Neural cell (in vitro differentiated cells): ENCODE measurements at regions not wholly inside any gene's neighbourhood (a gene's known extent, or its start where the extent isn't known, plus 50 kb on each side); places are given as distances from the start of the nearest gene placed in this dataset.

ENCODE experiments used
- H2AFZ ChIP-seq: fragments of 200-600, 300-800 bp; sonication (generic), shearing (Covaris generic); 2 replicates; pipeline ENCODE4 v1.6.0; 2014; ENCODE audit warnings: low read depth, mild to moderate bottlenecking, antibody characterized with exemption, low read length, moderate library complexity
- H3F3A ChIP-seq: fragments of 200-600 bp; shearing (Covaris generic); 2 replicates; pipeline ENCODE4 v1.6.1; 2016; ENCODE audit warnings: mild to moderate bottlenecking, moderate library complexity, mixed read lengths, antibody characterized with exemption, low read length; ENCODE audit not compliant: insufficient read depth, poor library complexity, severe bottlenecking
- H3K27ac ChIP-seq: fragments of 200-600, 300-800 bp; sonication (generic), shearing (Covaris generic); 2 replicates; pipeline ENCODE4 v1.5.1; 2014; ENCODE audit warnings: mild to moderate bottlenecking, low read length, moderate library complexity
- H3K27me3 ChIP-seq: fragments of 300-800, 200-600 bp; sonication (generic), shearing (Covaris generic); 2 replicates; pipeline ENCODE4 v1.6.0; 2014; ENCODE audit warnings: mild to moderate bottlenecking, low read depth, low read length, moderate library complexity; ENCODE audit not compliant: insufficient read depth
- H3K36me3 ChIP-seq: fragments of 300-800, 200-600 bp; sonication (generic), shearing (Covaris generic); 2 replicates; pipeline ENCODE4 v1.5.1; 2014; ENCODE audit warnings: mild to moderate bottlenecking, antibody characterized with exemption, low read length, moderate library complexity; ENCODE audit not compliant: insufficient read depth
- H3K4me2 ChIP-seq: fragments of 300-800, 200-600 bp; sonication (generic), shearing (Covaris generic); 2 replicates; pipeline ENCODE4 v1.6.0; 2014; ENCODE audit warnings: mild to moderate bottlenecking, low read length
- H3K4me3 ChIP-seq: fragments of 300-800, 200-600 bp; sonication (generic), shearing (Covaris generic); 2 replicates; pipeline ENCODE4 v1.5.1; 2014; ENCODE audit warnings: mild to moderate bottlenecking, low read length, moderate library complexity
- H3K79me2 ChIP-seq: fragments of 200-600 bp; shearing (Covaris generic); replicated peaks from 2 replicates; pipeline ENCODE4 v1.6.0; 2014; ENCODE audit warnings: mild to moderate bottlenecking, low read length, moderate library complexity; ENCODE audit not compliant: insufficient read depth
- H3K9ac ChIP-seq: fragments of 300-800, 200-600 bp; sonication (generic), shearing (Covaris generic); 2 replicates; pipeline ENCODE4 v1.6.1; 2016; ENCODE audit warnings: mild to moderate bottlenecking, low read length, mixed read lengths
- H3K9me2 ChIP-seq: fragments of 200-600 bp; shearing (Covaris generic); 2 replicates; pipeline ENCODE4 v1.6.1; 2016; ENCODE audit warnings: mild to moderate bottlenecking, low read length, mixed read lengths; ENCODE audit not compliant: insufficient read depth
- H3K9me3 ChIP-seq: fragments of 200-600, 300-800 bp; sonication (generic), shearing (Covaris generic); 2 replicates; pipeline ENCODE4 v1.6.1; 2016; ENCODE audit warnings: mild to moderate bottlenecking, mixed run types, low read length, moderate library complexity, mixed read lengths
- H4K20me1 ChIP-seq: fragments of 200-600 bp; shearing (Covaris generic); 2 replicates; pipeline ENCODE4 v1.6.1; 2016; ENCODE audit warnings: mild to moderate bottlenecking, mixed run types; ENCODE audit not compliant: insufficient read depth
- EP300 ChIP-seq: fragments of 450-650 bp; conservative IDR thresholded peaks from 2 replicates; pipeline ENCODE4 v1.6.1; 2014; ENCODE audit warnings: antibody characterized with exemption, mild to moderate bottlenecking, moderate library complexity; ENCODE audit not compliant: poor library complexity, severe bottlenecking
- EZH2 ChIP-seq: fragments of 200-600, 300-800 bp; shearing (Covaris generic), sonication (generic); IDR thresholded peaks from 2 replicates; pipeline ENCODE4 v1.6.1; 2014; ENCODE audit warnings: antibody characterized with exemption, low read length, borderline replicate concordance, mild to moderate bottlenecking; ENCODE audit not compliant: insufficient read depth, poor library complexity, severe bottlenecking
- MXI1 ChIP-seq: fragments of 450-650 bp; conservative IDR thresholded peaks from 2 replicates; pipeline ENCODE4 v1.6.1; 2014; ENCODE audit warnings: antibody characterized with exemption, mild to moderate bottlenecking; ENCODE audit not compliant: poor library complexity, severe bottlenecking
- POLR2AphosphoS5 ChIP-seq: IDR thresholded peaks from 2 replicates; pipeline ENCODE4 v1.6.1; 2012
- RAD21 ChIP-seq: fragments of 450-650 bp; conservative IDR thresholded peaks from 2 replicates; pipeline ENCODE4 v1.6.1; 2014; ENCODE audit warnings: antibody characterized with exemption, mild to moderate bottlenecking, moderate library complexity
- SMC3 ChIP-seq: fragments of 450-650 bp; conservative IDR thresholded peaks from 2 replicates; pipeline ENCODE4 v1.6.1; 2014; ENCODE audit warnings: antibody characterized with exemption, mild to moderate bottlenecking, moderate library complexity; ENCODE audit not compliant: poor library complexity
- TAF1 ChIP-seq: IDR thresholded peaks from 2 replicates; pipeline ENCODE4 v1.6.1; 2012; ENCODE audit warnings: low read depth
- TF ChIP-seq, protein P1 (sequence below): IDR thresholded peaks from 2 replicates; pipeline ENCODE4 v1.6.1; 2012; ENCODE audit warnings: borderline replicate concordance
- TF ChIP-seq, protein P2 (sequence below): fragments of 450-650 bp; IDR thresholded peaks from 2 replicates; pipeline ENCODE4 v1.5.1; 2014; ENCODE audit warnings: antibody characterized with exemption, mild to moderate bottlenecking, moderate library complexity; ENCODE audit not compliant: poor library complexity, severe bottlenecking

DNA sequence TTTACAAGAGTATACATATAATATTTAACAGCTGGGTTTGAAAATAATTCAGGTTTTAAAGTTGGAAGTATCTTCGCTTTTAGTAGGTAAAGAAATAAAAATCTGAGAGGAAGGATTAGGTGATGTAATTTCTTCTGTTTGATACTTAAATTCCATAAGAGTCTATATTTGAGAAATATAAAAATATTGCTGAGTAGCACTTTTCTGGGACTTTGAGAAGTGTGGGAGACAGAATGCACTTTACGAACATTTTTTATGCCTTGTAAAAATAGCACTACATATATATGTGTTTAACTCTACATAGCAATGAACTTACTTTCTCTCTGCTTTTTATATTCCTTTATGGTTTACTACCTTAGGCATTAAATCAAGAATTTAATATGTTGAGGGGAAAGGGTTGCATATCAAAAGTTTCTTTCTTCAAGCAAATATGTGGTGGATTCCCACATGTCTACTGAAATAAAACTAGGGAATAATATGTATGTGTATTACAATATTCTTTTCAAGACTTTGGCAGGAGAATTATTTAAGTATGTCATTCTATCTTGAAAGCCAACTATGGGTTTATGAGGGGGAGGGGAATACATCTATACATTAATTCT, 266.7 kb upstream of the ADAMTS5 start:
- no peak for TF ChIP-seq EP300
- TF ChIP-seq RAD21 = no peak
- TF ChIP-seq, protein P1, sequence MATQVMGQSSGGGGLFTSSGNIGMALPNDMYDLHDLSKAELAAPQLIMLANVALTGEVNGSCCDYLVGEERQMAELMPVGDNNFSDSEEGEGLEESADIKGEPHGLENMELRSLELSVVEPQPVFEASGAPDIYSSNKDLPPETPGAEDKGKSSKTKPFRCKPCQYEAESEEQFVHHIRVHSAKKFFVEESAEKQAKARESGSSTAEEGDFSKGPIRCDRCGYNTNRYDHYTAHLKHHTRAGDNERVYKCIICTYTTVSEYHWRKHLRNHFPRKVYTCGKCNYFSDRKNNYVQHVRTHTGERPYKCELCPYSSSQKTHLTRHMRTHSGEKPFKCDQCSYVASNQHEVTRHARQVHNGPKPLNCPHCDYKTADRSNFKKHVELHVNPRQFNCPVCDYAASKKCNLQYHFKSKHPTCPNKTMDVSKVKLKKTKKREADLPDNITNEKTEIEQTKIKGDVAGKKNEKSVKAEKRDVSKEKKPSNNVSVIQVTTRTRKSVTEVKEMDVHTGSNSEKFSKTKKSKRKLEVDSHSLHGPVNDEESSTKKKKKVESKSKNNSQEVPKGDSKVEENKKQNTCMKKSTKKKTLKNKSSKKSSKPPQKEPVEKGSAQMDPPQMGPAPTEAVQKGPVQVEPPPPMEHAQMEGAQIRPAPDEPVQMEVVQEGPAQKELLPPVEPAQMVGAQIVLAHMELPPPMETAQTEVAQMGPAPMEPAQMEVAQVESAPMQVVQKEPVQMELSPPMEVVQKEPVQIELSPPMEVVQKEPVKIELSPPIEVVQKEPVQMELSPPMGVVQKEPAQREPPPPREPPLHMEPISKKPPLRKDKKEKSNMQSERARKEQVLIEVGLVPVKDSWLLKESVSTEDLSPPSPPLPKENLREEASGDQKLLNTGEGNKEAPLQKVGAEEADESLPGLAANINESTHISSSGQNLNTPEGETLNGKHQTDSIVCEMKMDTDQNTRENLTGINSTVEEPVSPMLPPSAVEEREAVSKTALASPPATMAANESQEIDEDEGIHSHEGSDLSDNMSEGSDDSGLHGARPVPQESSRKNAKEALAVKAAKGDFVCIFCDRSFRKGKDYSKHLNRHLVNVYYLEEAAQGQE = no peak
- no peak for TF ChIP-seq TAF1
- TF ChIP-seq, protein P2, sequence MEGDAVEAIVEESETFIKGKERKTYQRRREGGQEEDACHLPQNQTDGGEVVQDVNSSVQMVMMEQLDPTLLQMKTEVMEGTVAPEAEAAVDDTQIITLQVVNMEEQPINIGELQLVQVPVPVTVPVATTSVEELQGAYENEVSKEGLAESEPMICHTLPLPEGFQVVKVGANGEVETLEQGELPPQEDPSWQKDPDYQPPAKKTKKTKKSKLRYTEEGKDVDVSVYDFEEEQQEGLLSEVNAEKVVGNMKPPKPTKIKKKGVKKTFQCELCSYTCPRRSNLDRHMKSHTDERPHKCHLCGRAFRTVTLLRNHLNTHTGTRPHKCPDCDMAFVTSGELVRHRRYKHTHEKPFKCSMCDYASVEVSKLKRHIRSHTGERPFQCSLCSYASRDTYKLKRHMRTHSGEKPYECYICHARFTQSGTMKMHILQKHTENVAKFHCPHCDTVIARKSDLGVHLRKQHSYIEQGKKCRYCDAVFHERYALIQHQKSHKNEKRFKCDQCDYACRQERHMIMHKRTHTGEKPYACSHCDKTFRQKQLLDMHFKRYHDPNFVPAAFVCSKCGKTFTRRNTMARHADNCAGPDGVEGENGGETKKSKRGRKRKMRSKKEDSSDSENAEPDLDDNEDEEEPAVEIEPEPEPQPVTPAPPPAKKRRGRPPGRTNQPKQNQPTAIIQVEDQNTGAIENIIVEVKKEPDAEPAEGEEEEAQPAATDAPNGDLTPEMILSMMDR = no peak
- no peak for TF ChIP-seq EZH2
- no peak for TF ChIP-seq MXI1
- TF ChIP-seq SMC3 = no peak
- no peak for TF ChIP-seq POLR2AphosphoS5
- H3K9me3 ChIP-seq = no peaks in the 10 kb centered on the region
- no peak overlapping the region for H3K9ac ChIP-seq
- no peaks in the 10 kb centered on the region for H3K27me3 ChIP-seq
- H3F3A ChIP-seq = no peaks in the 10 kb centered on the region
- H3K9me2 ChIP-seq = no peaks in the 10 kb centered on the region
- no peaks in the 10 kb centered on the region for H4K20me1 ChIP-seq
- H3K79me2 ChIP-seq = no peaks in the 10 kb centered on the region
- H3K27ac ChIP-seq = no peak overlapping the region
- no peak overlapping the region for H3K4me3 ChIP-seq
- H2AFZ ChIP-seq = no peak overlapping the region
- H3K4me2 ChIP-seq = no peak overlapping the region
- H3K36me3 ChIP-seq = no peaks in the 10 kb centered on the region

DNA sequence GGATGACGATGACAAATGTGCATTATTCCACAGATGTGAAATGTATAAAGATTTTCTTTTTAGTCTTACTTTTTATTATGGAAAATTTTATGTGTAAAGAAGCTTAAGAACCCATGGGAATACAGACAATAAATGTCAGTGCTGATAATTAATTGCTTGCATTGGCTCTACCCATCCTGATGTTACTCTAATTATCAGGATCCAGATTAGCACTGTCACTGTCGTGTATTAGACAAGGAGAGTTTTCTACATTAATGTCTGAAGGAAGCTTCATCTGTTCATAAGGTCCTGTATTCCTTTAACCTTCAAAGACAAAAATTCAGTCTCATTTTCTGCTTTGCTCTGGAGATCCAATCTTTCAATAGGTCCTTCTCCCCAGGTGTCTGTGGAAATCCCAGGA, 259.1 kb upstream of the ADAMTS5 start:
- Histone ChIP-seq H3K9me3 (no peaks in the 10 kb centered on the region), H4K20me1 (no peaks in the 10 kb centered on the region), H3K9ac (no peak overlapping the region), H3K36me3 (no peaks in the 10 kb centered on the region), H3K27ac (no peak overlapping the region), H2AFZ (no peak overlapping the region), H3K4me3 (no peak overlapping the region), H3K9me2 (no peaks in the 10 kb centered on the region), H3K27me3 (no peaks in the 10 kb centered on the region), H3K79me2 (no peaks in the 10 kb centered on the region), H3F3A (no peaks in the 10 kb centered on the region), H3K4me2 (no peak overlapping the region)
- no peak for TF ChIP-seq EP300
- no peak for TF ChIP-seq SMC3
- no peak for TF ChIP-seq RAD21
- TF ChIP-seq MXI1 = no peak
- TF ChIP-seq EZH2 = no peak
- no peak for TF ChIP-seq POLR2AphosphoS5
- no peak for TF ChIP-seq TAF1
- TF ChIP-seq, protein P1 = no peak
- TF ChIP-seq, protein P2 = no peak
